NCI-H1417 treated with DMSO at 0.1 percent for 48 hours (cell line): ENCODE measurements at regions not wholly inside any gene's neighbourhood (a gene's known extent, or its start where the extent isn't known, plus 50 kb on each side); places are given as distances from the start of the nearest gene placed in this dataset.
"Not testable (repeated sequence)": the region's sequence is repeated elsewhere in the genome, so short reads cannot be mapped to it uniquely, and the experiment has no call there.

ENCODE experiments used
- DNase-seq: peaks from one replicate; lab custom pipeline; 2025; lab: John Stamatoyannopoulos, UW

DNA sequence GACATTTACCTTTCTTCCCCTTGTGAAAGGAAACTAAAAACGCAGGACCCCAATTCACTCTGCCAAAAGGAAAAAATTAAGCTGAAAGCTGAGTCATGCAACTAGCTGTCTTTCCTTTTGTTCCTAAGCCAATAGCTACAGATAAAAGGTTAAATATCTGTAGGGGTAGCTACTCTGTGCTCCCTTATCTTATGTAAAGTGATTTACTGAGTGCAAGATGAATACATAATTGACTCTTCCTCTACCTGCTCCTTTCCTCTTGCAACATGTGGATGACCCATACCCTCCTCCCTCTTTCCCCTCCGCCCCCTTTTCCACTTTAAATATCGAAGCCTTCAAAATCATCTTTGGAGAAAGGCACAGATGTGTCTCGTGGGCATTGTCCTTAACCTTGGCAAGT lies 68.0 kb upstream of the ZNF157 start:
- DNase-seq: no peak

DNA sequence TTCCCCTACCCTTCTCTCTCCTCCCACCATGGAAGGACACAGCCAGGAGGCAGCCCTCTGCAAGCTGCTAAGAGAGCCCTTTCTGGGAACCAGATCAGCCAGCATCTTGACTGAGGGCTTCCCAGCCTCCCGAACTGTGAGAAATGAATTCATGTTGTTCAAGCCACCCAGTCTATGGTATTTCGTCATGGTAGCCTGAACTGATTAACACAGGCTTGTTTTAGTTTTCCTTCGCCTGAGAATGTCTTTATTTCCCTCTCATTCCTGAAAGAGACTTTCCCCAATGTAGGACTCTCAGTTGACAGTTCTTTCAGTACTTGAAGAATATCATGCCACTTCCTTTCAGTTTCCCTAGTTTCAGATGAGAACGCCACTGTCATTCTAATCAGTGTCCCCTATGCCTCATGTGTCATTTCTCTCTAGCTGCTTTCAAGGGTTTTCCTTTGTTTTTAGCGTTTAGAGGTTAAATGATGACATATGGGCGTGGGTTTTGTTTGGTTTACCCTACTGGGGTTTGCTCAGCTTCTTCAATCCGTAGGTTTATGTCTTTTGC lies 63.8 kb upstream of the ZNF157 start:
- not testable (repeated sequence) for DNase-seq

DNA sequence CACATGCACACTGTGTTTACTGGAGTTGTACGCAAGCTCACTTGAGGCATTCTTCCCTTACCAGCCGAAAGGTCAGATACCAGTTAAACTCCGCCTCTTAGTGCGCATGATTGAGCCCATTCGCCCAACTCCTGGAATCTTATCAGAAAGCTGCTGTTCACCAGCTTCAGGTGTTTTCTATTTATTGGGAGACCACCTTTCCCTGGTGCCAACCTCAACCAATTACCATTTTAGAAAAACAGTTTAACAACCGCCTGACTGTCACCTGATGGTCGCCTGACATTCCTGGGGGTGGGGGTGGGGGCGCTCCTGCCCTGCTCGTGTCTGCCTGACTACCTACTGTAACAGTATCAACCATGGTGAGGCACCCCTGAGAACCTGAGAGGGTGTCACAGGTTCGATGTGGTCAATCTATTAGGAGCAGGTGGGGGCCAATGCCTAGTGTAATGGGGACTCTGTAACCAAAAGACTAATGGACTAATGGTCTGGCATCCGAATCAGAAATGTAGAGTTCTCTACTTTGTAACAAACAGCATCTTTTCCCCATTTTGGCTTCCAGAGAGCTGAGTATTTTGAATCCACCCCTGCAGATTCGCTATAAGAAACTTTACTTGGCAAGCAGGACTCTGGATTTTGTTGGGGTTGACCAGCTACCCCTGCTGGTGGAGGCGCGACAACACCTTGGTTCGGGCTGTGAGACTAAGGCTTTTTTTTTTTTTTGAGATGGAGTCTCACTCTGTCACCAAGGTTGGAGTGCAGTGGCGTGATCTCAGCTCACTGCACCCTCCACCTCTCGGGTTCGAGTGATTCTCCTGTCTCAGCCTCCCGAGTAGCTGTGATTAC lies 58.2 kb upstream of the ZNF157 start:
- DNase-seq: no peak

DNA sequence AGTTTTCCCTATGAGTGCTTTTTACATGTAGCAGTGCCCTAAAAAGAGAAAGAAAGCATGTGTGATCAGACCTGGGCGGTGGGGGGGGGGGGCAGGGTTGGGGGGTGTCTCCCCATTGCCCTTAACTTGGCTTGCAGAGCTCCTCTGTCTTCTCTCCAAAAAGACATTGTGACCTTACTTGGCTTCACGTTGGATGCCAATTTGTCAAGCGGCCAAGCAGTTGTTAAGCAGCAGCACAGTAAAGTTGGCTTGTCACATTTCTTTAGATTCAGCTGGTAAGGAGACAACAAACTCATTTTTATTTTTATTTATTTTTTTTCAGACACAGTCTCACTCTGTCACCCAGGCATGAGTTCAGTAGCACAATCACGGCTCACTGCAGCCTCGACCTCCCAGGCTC lies 57.3 kb upstream of the ZNF157 start:
- DNase-seq: no peak

DNA sequence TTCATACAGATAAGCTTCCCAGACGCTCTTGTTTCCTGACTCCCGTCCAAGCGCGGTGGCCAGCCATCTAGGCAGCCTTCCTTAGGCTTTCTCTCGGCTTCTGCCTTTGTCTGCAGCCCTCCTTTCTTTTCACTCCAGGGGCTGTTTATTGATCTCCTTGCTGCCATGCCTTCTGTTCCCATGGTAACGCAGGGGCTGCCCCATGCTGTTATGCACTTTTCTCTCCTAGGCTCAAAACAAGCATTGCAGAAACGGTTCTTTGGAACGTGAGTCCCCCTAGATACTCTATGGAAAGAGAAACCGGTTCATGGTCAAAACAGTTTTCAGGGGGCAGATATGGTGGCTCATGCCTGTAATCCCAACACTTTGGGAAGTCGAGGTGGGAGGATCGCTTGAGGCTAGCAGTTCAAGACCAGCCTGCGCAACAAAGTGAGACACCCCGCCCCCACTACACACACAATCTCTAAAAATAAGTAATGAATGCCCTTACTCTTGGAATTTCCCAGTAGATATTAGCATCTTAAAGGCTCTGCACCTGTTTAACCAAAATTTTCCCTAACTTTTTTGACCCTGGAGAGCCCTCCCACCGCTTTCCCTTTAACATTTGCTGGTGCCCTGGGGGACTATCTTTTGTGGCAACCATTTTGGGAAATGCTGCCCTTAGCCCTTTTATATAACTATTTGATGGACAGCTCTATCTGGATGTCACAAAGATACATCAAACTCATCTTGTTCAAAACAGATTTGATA lies 53.9 kb upstream of the ZNF157 start:
- peak; percentile 18 for DNase-seq
